ENCODE measurements at regions not wholly inside any gene's neighbourhood (a gene's known extent, or its start where the extent isn't known, plus 50 kb on each side); places are given as distances from the start of the nearest gene placed in this dataset.

- Histone ChIP-seq H3K27ac (no peak overlapping the region), H3K9me3 (peaks cover 3% of the 10 kb centered on the region), H3K4me3 (no peak overlapping the region), H3K4me1 (no peaks in the 10 kb centered on the region), H3K27me3 (ENCODE audit: low read depth) (no peaks in the 10 kb centered on the region), H3K36me3 (no peaks in the 10 kb centered on the region)
- intact Hi-C loops (cut with DNase I), result no loop called here
- ATAC-seq, result no peak
- DNase-seq, result no peak
- no peak for TF ChIP-seq CTCF (IDR thresholded peaks at IDR 0.05)
Measured at GRCh38 chr9:11312966-11313365, 700.2 kb upstream of the PTPRD start.

GRCh38 chr9:11318946-11319345 is 706.1 kb upstream of the PTPRD start:
- no peak for DNase-seq
- no peak overlapping the region for H3K27ac ChIP-seq
- H3K36me3 ChIP-seq, result no peaks in the 10 kb centered on the region
- intact Hi-C loops (cut with DNase I), result no loop called here
- no peak overlapping the region for H3K4me3 ChIP-seq
- no peaks in the 10 kb centered on the region for H3K27me3 ChIP-seq (ENCODE audit: low read depth)
- no peak for TF ChIP-seq CTCF (IDR thresholded peaks at IDR 0.05)
- H3K4me1 ChIP-seq, result no peaks in the 10 kb centered on the region
- no peak for ATAC-seq
- no peaks in the 10 kb centered on the region for H3K9me3 ChIP-seq

- Histone ChIP-seq H3K4me1 (no peaks in the 10 kb centered on the region), H3K27me3 (ENCODE audit: low read depth) (no peaks in the 10 kb centered on the region), H3K4me3 (no peak overlapping the region), H3K36me3 (no peaks in the 10 kb centered on the region), H3K27ac (no peak overlapping the region), H3K9me3 (no peaks in the 10 kb centered on the region)
- ATAC-seq, result no peak
- intact Hi-C loops (cut with DNase I), result no loop called here
- DNase-seq, result no peak
- peak; percentile 35 for TF ChIP-seq CTCF (IDR thresholded peaks at IDR 0.05)
Measured at GRCh38 chr9:11319538-11319937, 706.7 kb upstream of the PTPRD start.

GRCh38 chr9:11320989-11321388 is 708.2 kb upstream of the PTPRD start:
- no peaks in the 10 kb centered on the region for H3K9me3 ChIP-seq
- ATAC-seq, result no peak
- no peaks in the 10 kb centered on the region for H3K4me1 ChIP-seq

GRCh38 chr9:11323457-11323856 is 710.7 kb upstream of the PTPRD start:
- Histone ChIP-seq H3K27me3 (ENCODE audit: low read depth) (no peaks in the 10 kb centered on the region), H3K9me3 (no peaks in the 10 kb centered on the region), H3K36me3 (no peaks in the 10 kb centered on the region), H3K4me1 (no peaks in the 10 kb centered on the region), H3K4me3 (no peak overlapping the region), H3K27ac (no peak overlapping the region)
- intact Hi-C loops (cut with DNase I), result no loop called here
- no peak for ATAC-seq
- DNase-seq, result no peak
- TF ChIP-seq CTCF (IDR thresholded peaks at IDR 0.05), result no peak

More at GRCh38 chr9:11320989-11321388, 708.2 kb upstream of the PTPRD start:
- no peaks in the 10 kb centered on the region for H3K27me3 ChIP-seq (ENCODE audit: low read depth)
- intact Hi-C loops (cut with DNase I), result no loop called here
- no peak for TF ChIP-seq CTCF (IDR thresholded peaks at IDR 0.05)
- no peak overlapping the region for H3K4me3 ChIP-seq
- H3K36me3 ChIP-seq, result no peaks in the 10 kb centered on the region
- H3K27ac ChIP-seq, result no peak overlapping the region
- no peak for DNase-seq

GRCh38 chr9:11326231-11326630 is 713.4 kb upstream of the PTPRD start:
- DNase-seq (no peak), ATAC-seq (no peak)
- Histone ChIP-seq H3K4me3 (no peak overlapping the region), H3K27ac (no peak overlapping the region), H3K4me1 (no peaks in the 10 kb centered on the region), H3K36me3 (no peaks in the 10 kb centered on the region), H3K27me3 (ENCODE audit: low read depth) (no peaks in the 10 kb centered on the region), H3K9me3 (no peaks in the 10 kb centered on the region)
- no peak for TF ChIP-seq CTCF (IDR thresholded peaks at IDR 0.05)
- intact Hi-C loops (cut with DNase I), result no loop called here
